BLaER1 (cell line): ENCODE measurements at regions not wholly inside any gene's neighbourhood (a gene's known extent, or its start where the extent isn't known, plus 50 kb on each side); places are given as distances from the start of the nearest gene placed in this dataset.

Experiments used
- H3K27ac ChIP-seq: shearing (Covaris generic); formaldehyde crosslinking; 2 replicates; pipeline ENCODE4 v1.8.1; 2022
- H3K27me3 ChIP-seq: shearing (Covaris generic); formaldehyde crosslinking; 2 replicates; pipeline ENCODE4 v1.8.1; 2022
- H3K36me3 ChIP-seq: shearing (Covaris generic); formaldehyde crosslinking; 2 replicates; pipeline ENCODE4 v1.8.1; 2022
- H3K4me1 ChIP-seq: shearing (Covaris generic); formaldehyde crosslinking; 2 replicates; pipeline ENCODE4 v1.8.1; 2022
- H3K4me2 ChIP-seq: shearing (Covaris generic); formaldehyde crosslinking; 2 replicates; pipeline ENCODE4 v1.8.1; 2022
- H3K4me3 ChIP-seq: shearing (Covaris generic); formaldehyde crosslinking; 2 replicates; pipeline ENCODE4 v1.8.1; 2022
- H3K9ac ChIP-seq: shearing (Covaris generic); formaldehyde crosslinking; 2 replicates; pipeline ENCODE4 v1.8.1; 2022
- H3K9me3 ChIP-seq: shearing (Covaris generic); formaldehyde crosslinking; 2 replicates; pipeline ENCODE4 v1.8.1; 2022
- H4K20me1 ChIP-seq: shearing (Covaris generic); formaldehyde crosslinking; 2 replicates; pipeline ENCODE4 v1.8.1; 2022
- Cebpa-rat ChIP-seq: shearing (Covaris generic); IDR thresholded peaks from 2 replicates; pipeline ENCODE4 v1.8.1; 2022

DNA sequence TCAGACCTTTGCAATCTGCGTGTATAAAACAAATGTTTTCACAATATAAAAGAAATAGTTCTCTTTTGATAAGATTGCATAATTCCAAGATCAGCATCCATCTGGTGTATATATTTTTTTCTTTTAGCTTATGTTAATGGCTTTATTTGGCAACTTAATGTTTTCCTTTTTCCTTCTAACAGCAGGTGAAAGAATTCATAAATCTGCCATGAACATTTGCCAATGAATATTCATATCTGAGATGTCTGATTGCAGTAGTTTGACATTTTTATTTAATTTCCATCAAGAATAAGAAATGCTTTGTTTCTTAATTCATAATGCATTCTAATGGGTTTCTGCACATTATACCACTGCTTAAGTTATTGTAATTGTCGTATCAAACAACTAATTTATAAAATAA, 184.4 kb upstream of the ROBO2 start:
- no peak overlapping the region for H3K4me3 ChIP-seq
- no peak overlapping the region for H3K4me2 ChIP-seq
- H3K9ac ChIP-seq: no peak overlapping the region
- no peaks in the 10 kb centered on the region for H3K36me3 ChIP-seq
- no peaks in the 10 kb centered on the region for H4K20me1 ChIP-seq
- no peaks in the 10 kb centered on the region for H3K4me1 ChIP-seq
- H3K9me3 ChIP-seq: no peaks in the 10 kb centered on the region
- no peak for TF ChIP-seq Cebpa-rat
- H3K27me3 ChIP-seq: no peaks in the 10 kb centered on the region
- no peak overlapping the region for H3K27ac ChIP-seq

DNA sequence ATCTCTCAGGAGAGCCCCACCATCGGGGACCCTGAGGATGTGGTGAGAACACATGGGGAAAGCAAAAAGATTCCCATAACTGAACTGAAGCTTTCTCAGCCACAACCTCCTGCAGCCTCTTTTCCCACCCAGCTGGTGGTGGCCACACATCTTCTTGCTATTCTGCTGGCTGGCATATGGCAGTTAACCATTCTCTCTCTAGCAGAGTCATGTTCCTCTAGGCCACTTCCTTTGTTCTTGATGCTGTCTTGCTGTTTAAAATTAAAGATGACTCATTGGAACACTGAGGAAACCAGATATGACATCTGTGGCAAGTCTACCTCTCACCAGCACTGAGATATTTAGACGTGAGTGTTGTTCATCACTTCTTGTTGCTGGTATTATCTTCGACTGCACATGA, 180.3 kb upstream of the ROBO2 start:
- Histone ChIP-seq H3K27ac (no peak overlapping the region), H3K4me3 (no peak overlapping the region), H4K20me1 (no peaks in the 10 kb centered on the region), H3K4me1 (no peaks in the 10 kb centered on the region), H3K27me3 (no peaks in the 10 kb centered on the region), H3K9me3 (no peaks in the 10 kb centered on the region), H3K9ac (no peak overlapping the region), H3K36me3 (no peaks in the 10 kb centered on the region), H3K4me2 (no peak overlapping the region)
- TF ChIP-seq Cebpa-rat: no peak

DNA sequence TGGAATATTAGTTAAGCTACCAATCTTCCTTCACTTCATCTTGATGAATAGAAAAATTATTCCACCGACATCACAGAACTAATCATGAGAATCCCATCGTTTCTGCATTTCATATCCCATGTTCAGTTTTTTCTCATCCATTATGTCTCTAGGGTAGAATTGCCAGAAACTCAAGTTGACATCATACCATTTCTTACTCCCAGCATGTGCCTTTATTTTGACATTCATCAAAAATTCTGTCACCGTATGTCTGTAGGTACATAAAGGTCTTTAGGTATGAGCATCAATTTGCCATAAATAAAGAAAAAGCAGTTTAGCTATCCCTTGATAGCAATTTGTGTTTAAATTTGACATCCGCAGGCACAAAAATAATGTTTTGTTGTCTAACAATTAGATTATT, 175.5 kb upstream of the ROBO2 start:
- Histone ChIP-seq H3K9ac (no peak overlapping the region), H3K4me2 (no peak overlapping the region), H3K9me3 (no peaks in the 10 kb centered on the region), H4K20me1 (no peaks in the 10 kb centered on the region), H3K4me3 (no peak overlapping the region), H3K4me1 (no peaks in the 10 kb centered on the region), H3K36me3 (no peaks in the 10 kb centered on the region), H3K27ac (no peak overlapping the region), H3K27me3 (no peaks in the 10 kb centered on the region)
- TF ChIP-seq Cebpa-rat: no peak

DNA sequence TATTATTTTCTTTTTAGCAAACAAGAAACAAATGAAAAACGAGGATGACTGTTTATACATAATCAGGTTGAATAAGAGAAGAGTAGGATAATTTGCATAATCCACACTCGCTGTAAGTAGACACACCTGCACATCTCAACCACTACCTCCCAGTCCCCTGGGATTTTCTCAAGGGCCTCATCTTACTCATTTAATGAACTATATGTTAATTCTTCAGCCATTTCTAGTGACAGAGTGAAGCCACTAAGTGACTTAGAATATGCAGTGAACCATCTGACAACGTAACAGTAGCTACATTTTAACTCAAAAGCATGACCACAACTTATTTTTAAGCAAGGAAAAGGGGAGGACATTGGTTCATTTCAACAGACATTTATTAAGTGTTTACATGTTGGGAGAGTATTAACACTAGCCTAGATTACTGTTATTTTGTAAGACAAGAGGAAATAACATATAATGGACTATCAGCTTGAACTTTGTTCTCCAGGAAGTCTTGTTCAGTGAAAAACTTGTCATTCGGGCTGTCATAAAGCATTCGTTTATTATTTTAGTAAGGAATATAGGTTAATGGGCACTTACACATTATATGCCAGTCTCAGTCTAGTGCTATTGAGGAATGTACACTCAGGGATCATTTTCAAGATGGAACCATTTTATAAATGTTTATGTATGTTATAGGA, 173.0 kb upstream of the ROBO2 start:
- no peak for TF ChIP-seq Cebpa-rat
- Histone ChIP-seq H3K4me3 (no peak overlapping the region), H3K4me1 (no peaks in the 10 kb centered on the region), H3K27me3 (no peaks in the 10 kb centered on the region), H3K9ac (no peak overlapping the region), H3K9me3 (no peaks in the 10 kb centered on the region), H4K20me1 (no peaks in the 10 kb centered on the region), H3K4me2 (no peak overlapping the region), H3K36me3 (no peaks in the 10 kb centered on the region), H3K27ac (no peak overlapping the region)

DNA sequence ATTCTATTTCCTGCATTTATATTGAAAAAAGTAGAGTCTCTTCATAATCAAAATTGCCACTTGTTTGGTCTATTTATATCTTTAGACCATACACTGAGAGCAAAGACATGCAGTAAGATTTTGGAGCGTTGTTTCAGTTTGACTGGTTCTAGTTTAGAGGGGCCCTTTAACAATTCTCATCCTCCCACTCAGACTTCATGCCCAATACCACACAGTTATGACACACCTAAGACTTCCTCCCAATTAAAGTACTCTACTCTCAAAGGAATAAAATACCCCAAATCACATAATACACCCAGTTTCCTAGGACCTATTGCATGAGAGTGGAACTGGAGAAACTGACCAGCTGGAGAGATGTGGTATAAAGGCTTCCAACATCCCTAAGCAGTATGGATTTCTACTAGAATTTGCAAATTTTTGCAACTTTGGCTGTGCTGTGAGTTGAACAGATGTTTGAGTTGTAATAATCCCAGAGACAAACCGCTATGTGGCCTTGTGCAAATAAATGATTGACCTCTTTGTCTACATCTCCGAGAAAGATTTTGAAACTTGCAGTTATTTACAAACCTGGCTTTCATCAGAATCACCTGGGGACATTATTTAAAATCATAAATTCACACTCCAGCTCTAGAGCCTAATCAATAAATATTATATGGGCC, 170.0 kb upstream of the ROBO2 start:
- H3K9me3 ChIP-seq: no peaks in the 10 kb centered on the region
- no peaks in the 10 kb centered on the region for H3K27me3 ChIP-seq
- TF ChIP-seq Cebpa-rat: no peak
- no peaks in the 10 kb centered on the region for H3K36me3 ChIP-seq
- no peak overlapping the region for H3K4me3 ChIP-seq
- no peak overlapping the region for H3K9ac ChIP-seq
- H4K20me1 ChIP-seq: no peaks in the 10 kb centered on the region
- H3K4me2 ChIP-seq: no peak overlapping the region
- no peak overlapping the region for H3K27ac ChIP-seq
- no peaks in the 10 kb centered on the region for H3K4me1 ChIP-seq

DNA sequence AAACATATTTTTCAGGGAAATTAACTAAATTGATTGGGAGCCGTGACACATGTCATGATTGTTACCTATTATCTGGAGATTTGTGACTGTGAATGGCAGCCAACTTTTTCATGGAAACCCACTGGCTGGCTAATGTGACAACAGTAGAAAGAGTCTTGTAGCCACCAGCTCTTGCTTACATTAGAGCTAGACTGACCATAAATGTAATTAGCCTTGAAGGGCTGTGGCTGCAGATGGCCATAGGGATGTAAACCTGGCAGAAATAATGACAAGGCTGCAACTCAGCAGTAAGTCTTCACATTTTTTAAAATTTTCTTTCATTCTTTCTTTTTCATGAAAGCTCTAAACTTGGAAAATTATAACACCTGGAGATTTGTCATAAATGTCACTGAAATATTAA, 168.2 kb upstream of the ROBO2 start:
- no peak overlapping the region for H3K9ac ChIP-seq
- H3K9me3 ChIP-seq: no peaks in the 10 kb centered on the region
- no peaks in the 10 kb centered on the region for H4K20me1 ChIP-seq
- H3K36me3 ChIP-seq: no peaks in the 10 kb centered on the region
- no peak overlapping the region for H3K4me3 ChIP-seq
- H3K4me1 ChIP-seq: no peaks in the 10 kb centered on the region
- H3K27ac ChIP-seq: no peak overlapping the region
- no peak overlapping the region for H3K4me2 ChIP-seq
- no peaks in the 10 kb centered on the region for H3K27me3 ChIP-seq
- TF ChIP-seq Cebpa-rat: no peak

DNA sequence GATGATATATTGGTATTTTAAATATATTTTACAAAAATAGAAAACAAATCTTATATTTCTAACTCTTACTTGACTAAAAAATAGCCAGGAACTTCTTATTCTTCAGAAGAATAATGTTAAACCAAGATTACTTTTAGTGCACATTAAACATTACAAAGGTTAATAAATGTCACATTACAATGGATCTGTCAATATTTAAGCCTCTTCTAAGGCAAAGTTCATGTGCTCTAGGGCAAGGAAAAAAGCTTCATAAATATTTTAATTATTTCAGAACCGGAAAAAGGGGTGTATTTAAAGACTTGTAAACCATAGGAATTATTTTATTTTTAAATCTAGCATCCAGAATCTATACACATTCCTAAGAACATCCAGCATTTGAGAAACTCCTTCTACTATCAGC, 166.9 kb upstream of the ROBO2 start:
- Histone ChIP-seq H3K9me3 (no peaks in the 10 kb centered on the region), H3K4me3 (no peak overlapping the region), H3K4me1 (no peaks in the 10 kb centered on the region), H3K4me2 (no peak overlapping the region), H3K9ac (no peak overlapping the region), H4K20me1 (no peaks in the 10 kb centered on the region), H3K27me3 (no peaks in the 10 kb centered on the region), H3K36me3 (no peaks in the 10 kb centered on the region), H3K27ac (no peak overlapping the region)
- no peak for TF ChIP-seq Cebpa-rat

DNA sequence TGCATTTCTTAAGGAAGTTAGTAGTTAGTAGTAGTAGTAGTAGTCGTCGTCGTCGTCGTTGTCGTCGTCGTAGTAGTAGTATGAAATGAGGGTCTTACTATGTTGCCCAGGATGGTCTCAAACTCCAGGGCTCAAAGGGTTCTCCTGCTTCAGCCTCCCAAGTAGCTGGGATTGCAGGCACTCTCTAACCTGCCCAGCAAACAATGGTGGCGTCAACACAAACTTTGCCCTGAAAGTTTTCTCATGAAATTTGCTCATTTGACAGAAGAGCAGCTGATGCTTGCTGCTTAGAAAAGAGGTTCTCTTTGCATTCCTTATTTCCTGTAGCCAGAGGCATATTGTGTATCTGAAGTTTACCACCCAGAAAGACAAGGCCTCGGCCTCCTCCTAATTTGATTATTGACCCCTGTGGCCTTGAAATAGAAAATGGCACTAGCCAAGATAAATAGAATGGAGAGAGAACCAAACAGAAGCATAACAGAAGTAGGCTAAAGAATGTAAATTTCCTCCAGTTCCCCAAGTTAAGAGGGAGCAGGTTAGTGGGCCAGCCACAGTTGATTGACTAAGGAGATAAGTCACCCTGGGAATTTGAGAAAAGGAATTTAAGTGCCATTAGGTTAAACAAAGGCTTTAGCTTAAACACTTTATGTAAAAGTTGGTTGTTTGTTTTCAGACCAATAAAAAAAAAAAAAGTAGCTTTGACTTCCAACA, 166.2 kb upstream of the ROBO2 start:
- Histone ChIP-seq H3K9me3 (no peaks in the 10 kb centered on the region), H3K4me3 (no peak overlapping the region), H3K4me1 (no peaks in the 10 kb centered on the region), H3K36me3 (no peaks in the 10 kb centered on the region), H3K27me3 (no peaks in the 10 kb centered on the region), H4K20me1 (no peaks in the 10 kb centered on the region), H3K27ac (no peak overlapping the region), H3K4me2 (no peak overlapping the region), H3K9ac (no peak overlapping the region)
- no peak for TF ChIP-seq Cebpa-rat

DNA sequence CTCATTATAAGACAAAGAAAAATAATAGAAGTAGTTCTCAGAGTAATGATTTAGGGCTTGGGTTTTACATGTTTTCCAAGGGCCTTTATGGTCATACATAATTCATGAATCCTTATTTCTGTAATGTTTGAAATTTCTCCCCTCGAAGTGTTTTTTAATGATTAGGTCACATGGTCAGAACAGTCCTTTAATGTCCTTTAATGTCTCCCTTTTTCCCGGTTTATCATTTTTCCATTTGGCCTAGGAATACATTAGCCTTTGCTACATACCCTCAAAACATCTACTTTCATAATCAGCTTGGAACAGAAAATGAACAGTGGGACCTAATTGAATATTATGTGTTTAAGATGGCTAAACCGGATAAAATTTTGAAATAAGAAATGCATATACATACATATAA, 159.9 kb upstream of the ROBO2 start:
- Histone ChIP-seq H3K4me1 (no peaks in the 10 kb centered on the region), H3K4me2 (no peak overlapping the region), H3K36me3 (no peaks in the 10 kb centered on the region), H3K27me3 (no peaks in the 10 kb centered on the region), H3K27ac (no peak overlapping the region), H3K4me3 (no peak overlapping the region), H4K20me1 (no peaks in the 10 kb centered on the region), H3K9me3 (no peaks in the 10 kb centered on the region), H3K9ac (no peak overlapping the region)
- no peak for TF ChIP-seq Cebpa-rat

DNA sequence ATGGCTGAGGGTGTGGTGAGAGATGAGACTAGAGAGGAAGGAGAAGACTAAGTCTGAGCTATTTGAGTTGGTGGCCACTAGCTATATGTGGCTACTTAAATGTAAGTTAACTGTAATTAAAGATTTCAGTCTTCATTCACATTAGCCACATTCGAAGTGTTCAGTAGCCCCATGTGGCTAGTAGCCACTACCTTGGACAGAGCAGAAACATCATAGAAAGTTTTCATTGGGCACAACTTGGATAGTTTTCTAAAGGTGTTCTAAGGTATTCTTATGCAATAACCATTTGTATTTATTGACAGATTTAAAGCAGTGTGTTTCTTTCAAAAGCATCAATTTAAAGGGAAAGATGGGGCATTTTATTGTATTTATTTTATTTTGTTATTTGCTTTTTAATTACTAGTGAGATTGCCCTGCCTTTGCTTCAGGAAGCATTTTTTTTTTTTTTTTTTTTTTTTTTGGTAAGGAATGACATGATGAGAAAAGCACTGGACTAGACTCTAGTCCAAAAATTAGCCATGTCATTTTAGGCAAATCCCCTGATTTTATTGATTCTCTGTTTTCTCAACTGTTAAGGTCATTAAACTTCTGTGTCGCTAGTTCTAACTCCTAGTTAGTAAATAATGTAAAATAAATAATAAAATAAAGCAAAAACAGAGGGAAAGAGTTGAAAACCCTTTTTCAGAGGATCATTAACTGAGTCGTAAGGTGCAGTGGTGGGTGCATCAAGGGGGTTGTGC, 153.0 kb upstream of the ROBO2 start:
- H3K9me3 ChIP-seq: no peaks in the 10 kb centered on the region
- H4K20me1 ChIP-seq: no peaks in the 10 kb centered on the region
- no peak overlapping the region for H3K27ac ChIP-seq
- H3K27me3 ChIP-seq: no peaks in the 10 kb centered on the region
- H3K4me3 ChIP-seq: no peak overlapping the region
- H3K36me3 ChIP-seq: no peaks in the 10 kb centered on the region
- no peak for TF ChIP-seq Cebpa-rat
- no peak overlapping the region for H3K9ac ChIP-seq
- H3K4me2 ChIP-seq: no peak overlapping the region
- no peaks in the 10 kb centered on the region for H3K4me1 ChIP-seq
